ENCODE measurements at regions not wholly inside any gene's neighbourhood (a gene's known extent, or its start where the extent isn't known, plus 50 kb on each side); places are given as distances from the start of the nearest gene placed in this dataset.

GRCh38 chr11:4202749-4203148 is 108.2 kb downstream of the RRM1 start:
- no peak for FAIRE-seq
- Histone ChIP-seq H3K27me3 (ENCODE audit: control insufficient read depth in 3 of 3, insufficient read depth in 3 of 3, low read length in 3 of 3) (peaks cover 0 to 3% (median 2%) of the 10 kb centered on the region in 3 donors), H3K4me1 (ENCODE audit: control insufficient read depth in 3 of 3, insufficient read depth in 2 of 3, low read depth in 1 of 3, low read length in 2 of 3) (no peaks in the 10 kb centered on the region), H3K27ac (ENCODE audit: low read depth in 1 of 3, low read length in 2 of 3) (no peak overlapping the region), H3K36me3 (ENCODE audit: control insufficient read depth in 3 of 3, insufficient read depth in 2 of 3, low read depth in 1 of 3, low read length in 3 of 3) (no peaks in the 10 kb centered on the region), H3K9me3 (ENCODE audit: control insufficient read depth in 2 of 2, insufficient read depth in 1 of 2, low read depth in 1 of 2, low read length in 1 of 2) (no peaks in the 10 kb centered on the region), H3K4me3 (ENCODE audit: low read depth in 1 of 3, low read length in 3 of 3) (no peak overlapping the region)
- DNase-seq: no peak

GRCh38 chr11:4197112-4197511 is 102.5 kb downstream of the RRM1 start:
- no peaks in the 10 kb centered on the region for H3K36me3 ChIP-seq (ENCODE audit: control insufficient read depth in 3 of 3, insufficient read depth in 2 of 3, low read depth in 1 of 3, low read length in 3 of 3)
- no peaks in the 10 kb centered on the region for H3K4me1 ChIP-seq (ENCODE audit: control insufficient read depth in 3 of 3, insufficient read depth in 2 of 3, low read depth in 1 of 3, low read length in 2 of 3)
- no peak overlapping the region for H3K27ac ChIP-seq (ENCODE audit: low read depth in 1 of 3, low read length in 2 of 3)
- WGBS, 3 donors: 75 to 83% (median 81%) methylated on average over 2 of the region's 2 CpGs
- no peaks in the 10 kb centered on the region for H3K27me3 ChIP-seq (ENCODE audit: control insufficient read depth in 3 of 3, insufficient read depth in 3 of 3, low read length in 3 of 3)
- H3K9me3 ChIP-seq (ENCODE audit: control insufficient read depth in 2 of 2, insufficient read depth in 1 of 2, low read depth in 1 of 2, low read length in 1 of 2): no peaks in the 10 kb centered on the region
- no peak for FAIRE-seq
- no peak for DNase-seq
- H3K4me3 ChIP-seq (ENCODE audit: low read depth in 1 of 3, low read length in 3 of 3): no peak overlapping the region

- H3K27ac ChIP-seq (ENCODE audit: low read depth in 1 of 3, low read length in 2 of 3): no peak overlapping the region
- WGBS, 3 donors: 25 to 47% (median 28%) methylated on average over 2 of the region's 2 CpGs
- no peak for DNase-seq
- no peak overlapping the region for H3K4me3 ChIP-seq (ENCODE audit: low read depth in 1 of 3, low read length in 3 of 3)
- H3K9me3 ChIP-seq (ENCODE audit: control insufficient read depth in 2 of 2, insufficient read depth in 1 of 2, low read depth in 1 of 2, low read length in 1 of 2): no peaks in the 10 kb centered on the region
- no peaks in the 10 kb centered on the region for H3K4me1 ChIP-seq (ENCODE audit: control insufficient read depth in 3 of 3, insufficient read depth in 2 of 3, low read depth in 1 of 3, low read length in 2 of 3)
- FAIRE-seq: no peak
- no peaks in the 10 kb centered on the region for H3K36me3 ChIP-seq (ENCODE audit: control insufficient read depth in 3 of 3, insufficient read depth in 2 of 3, low read depth in 1 of 3, low read length in 3 of 3)
- H3K27me3 ChIP-seq (ENCODE audit: control insufficient read depth in 3 of 3, insufficient read depth in 3 of 3, low read length in 3 of 3): no peaks in the 10 kb centered on the region
Measured at GRCh38 chr11:4195909-4196308, 101.3 kb downstream of the RRM1 start.

- Histone ChIP-seq H3K27ac (ENCODE audit: low read depth in 1 of 3, low read length in 2 of 3) (no peak overlapping the region), H3K4me3 (ENCODE audit: low read depth in 1 of 3, low read length in 3 of 3) (no peak overlapping the region), H3K9me3 (ENCODE audit: control insufficient read depth in 2 of 2, insufficient read depth in 1 of 2, low read depth in 1 of 2, low read length in 1 of 2) (no peaks in the 10 kb centered on the region), H3K27me3 (ENCODE audit: control insufficient read depth in 3 of 3, insufficient read depth in 3 of 3, low read length in 3 of 3) (no peaks in the 10 kb centered on the region), H3K36me3 (ENCODE audit: control insufficient read depth in 3 of 3, insufficient read depth in 2 of 3, low read depth in 1 of 3, low read length in 3 of 3) (no peaks in the 10 kb centered on the region), H3K4me1 (ENCODE audit: control insufficient read depth in 3 of 3, insufficient read depth in 2 of 3, low read depth in 1 of 3, low read length in 2 of 3) (no peaks in the 10 kb centered on the region)
- DNase-seq (no peak), FAIRE-seq (no peak)
- 74 to 90% (median 77%) methylated on average over 1 of the region's 1 CpG for WGBS, 3 donors
Measured at GRCh38 chr11:4194889-4195288, 100.3 kb downstream of the RRM1 start.

GRCh38 chr11:4191031-4191571 is 96.5 kb downstream of the RRM1 start:
- Histone ChIP-seq H3K27me3 (ENCODE audit: control insufficient read depth in 3 of 3, insufficient read depth in 3 of 3, low read length in 3 of 3) (peaks cover 0 to 7% (median 0%) of the 10 kb centered on the region in 3 donors), H3K27ac (ENCODE audit: low read depth in 1 of 3, low read length in 2 of 3) (no peak overlapping the region), H3K4me3 (ENCODE audit: low read depth in 1 of 3, low read length in 3 of 3) (no peak overlapping the region), H3K36me3 (ENCODE audit: control insufficient read depth in 3 of 3, insufficient read depth in 2 of 3, low read depth in 1 of 3, low read length in 3 of 3) (no peaks in the 10 kb centered on the region), H3K9me3 (ENCODE audit: control insufficient read depth in 2 of 2, insufficient read depth in 1 of 2, low read depth in 1 of 2, low read length in 1 of 2) (no peaks in the 10 kb centered on the region), H3K4me1 (ENCODE audit: control insufficient read depth in 3 of 3, insufficient read depth in 2 of 3, low read depth in 1 of 3, low read length in 2 of 3) (no peaks in the 10 kb centered on the region)
- FAIRE-seq: no peak
- 70 to 77% (median 76%) methylated on average over 9 of the region's 9 CpGs for WGBS, 3 donors
- no peak for DNase-seq

- peaks cover 0 to 7% (median 0%) of the 10 kb centered on the region in 3 donors for H3K27me3 ChIP-seq (ENCODE audit: control insufficient read depth in 3 of 3, insufficient read depth in 3 of 3, low read length in 3 of 3)
- H3K36me3 ChIP-seq (ENCODE audit: control insufficient read depth in 3 of 3, insufficient read depth in 2 of 3, low read depth in 1 of 3, low read length in 3 of 3): no peaks in the 10 kb centered on the region
- DNase-seq: no peak
- no peak overlapping the region for H3K27ac ChIP-seq (ENCODE audit: low read depth in 1 of 3, low read length in 2 of 3)
- 79 to 86% (median 81%) methylated on average over 8 of the region's 8 CpGs for WGBS, 3 donors
- H3K4me3 ChIP-seq (ENCODE audit: low read depth in 1 of 3, low read length in 3 of 3): no peak overlapping the region
- no peaks in the 10 kb centered on the region for H3K4me1 ChIP-seq (ENCODE audit: control insufficient read depth in 3 of 3, insufficient read depth in 2 of 3, low read depth in 1 of 3, low read length in 2 of 3)
- FAIRE-seq: no peak
- H3K9me3 ChIP-seq (ENCODE audit: control insufficient read depth in 2 of 2, insufficient read depth in 1 of 2, low read depth in 1 of 2, low read length in 1 of 2): no peaks in the 10 kb centered on the region
Measured at GRCh38 chr11:4190519-4190918, 95.9 kb downstream of the RRM1 start.

- 48% methylated on average over 2 of the region's 2 CpGs for WGBS, 3 donors
- DNase-seq (no peak), FAIRE-seq (no peak)
- Histone ChIP-seq H3K36me3 (ENCODE audit: control insufficient read depth in 3 of 3, insufficient read depth in 2 of 3, low read depth in 1 of 3, low read length in 3 of 3) (no peaks in the 10 kb centered on the region), H3K27ac (ENCODE audit: low read depth in 1 of 3, low read length in 2 of 3) (no peak overlapping the region), H3K9me3 (ENCODE audit: control insufficient read depth in 2 of 2, insufficient read depth in 1 of 2, low read depth in 1 of 2, low read length in 1 of 2) (no peaks in the 10 kb centered on the region), H3K27me3 (ENCODE audit: control insufficient read depth in 3 of 3, insufficient read depth in 3 of 3, low read length in 3 of 3) (peaks cover 0 to 7% (median 0%) of the 10 kb centered on the region in 3 donors), H3K4me1 (ENCODE audit: control insufficient read depth in 3 of 3, insufficient read depth in 2 of 3, low read depth in 1 of 3, low read length in 2 of 3) (no peaks in the 10 kb centered on the region), H3K4me3 (ENCODE audit: low read depth in 1 of 3, low read length in 3 of 3) (no peak overlapping the region)
Measured at GRCh38 chr11:4190098-4190497, 95.5 kb downstream of the RRM1 start.
